OCI-LY1 (cell line): ENCODE measurements at regions not wholly inside any gene's neighbourhood (a gene's known extent, or its start where the extent isn't known, plus 50 kb on each side); places are given as distances from the start of the nearest gene placed in this dataset.

Experiments used
- EZH2 ChIP-seq: fragments of 200-600 bp; sonication (generic), shearing (Covaris generic); IDR thresholded peaks from 2 replicates; pipeline ENCODE4 v1.8.0; 2017; ENCODE audit warnings: borderline replicate concordance, mixed run types, mild to moderate bottlenecking, antibody characterized with exemption, low read length, moderate library complexity, mixed read lengths
- TF ChIP-seq, protein P1 (sequence below): fragments of 200-600 bp; sonication (generic), shearing (Covaris generic); IDR thresholded peaks from 2 replicates; pipeline ENCODE4 v1.5.1; 2017; ENCODE audit warnings: mild to moderate bottlenecking, antibody characterized with exemption, low read length, moderate library complexity, mixed read lengths

DNA sequence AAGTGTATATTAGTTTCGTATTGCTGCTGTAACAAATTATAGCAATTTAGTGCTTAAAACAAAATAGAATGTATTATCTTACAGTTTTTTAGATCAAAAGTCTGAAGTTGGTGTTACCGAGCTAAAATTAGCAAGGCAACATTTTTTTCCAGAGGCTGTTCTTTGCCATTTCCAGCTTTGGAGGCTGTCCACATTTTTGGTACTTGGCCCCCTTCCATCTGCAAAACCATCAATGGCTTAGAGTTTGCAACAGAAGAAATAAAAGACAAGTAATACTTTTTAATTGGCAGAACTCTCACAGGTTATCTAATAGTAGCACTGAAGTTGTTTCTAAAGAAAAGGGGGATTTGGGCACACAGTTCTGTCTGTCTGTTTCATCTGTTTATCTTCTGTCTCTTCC, 1248.5 kb downstream of the ROBO1 start:
- TF ChIP-seq, protein P1, sequence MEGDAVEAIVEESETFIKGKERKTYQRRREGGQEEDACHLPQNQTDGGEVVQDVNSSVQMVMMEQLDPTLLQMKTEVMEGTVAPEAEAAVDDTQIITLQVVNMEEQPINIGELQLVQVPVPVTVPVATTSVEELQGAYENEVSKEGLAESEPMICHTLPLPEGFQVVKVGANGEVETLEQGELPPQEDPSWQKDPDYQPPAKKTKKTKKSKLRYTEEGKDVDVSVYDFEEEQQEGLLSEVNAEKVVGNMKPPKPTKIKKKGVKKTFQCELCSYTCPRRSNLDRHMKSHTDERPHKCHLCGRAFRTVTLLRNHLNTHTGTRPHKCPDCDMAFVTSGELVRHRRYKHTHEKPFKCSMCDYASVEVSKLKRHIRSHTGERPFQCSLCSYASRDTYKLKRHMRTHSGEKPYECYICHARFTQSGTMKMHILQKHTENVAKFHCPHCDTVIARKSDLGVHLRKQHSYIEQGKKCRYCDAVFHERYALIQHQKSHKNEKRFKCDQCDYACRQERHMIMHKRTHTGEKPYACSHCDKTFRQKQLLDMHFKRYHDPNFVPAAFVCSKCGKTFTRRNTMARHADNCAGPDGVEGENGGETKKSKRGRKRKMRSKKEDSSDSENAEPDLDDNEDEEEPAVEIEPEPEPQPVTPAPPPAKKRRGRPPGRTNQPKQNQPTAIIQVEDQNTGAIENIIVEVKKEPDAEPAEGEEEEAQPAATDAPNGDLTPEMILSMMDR = no peak
- no peak for TF ChIP-seq EZH2
